NCI-H1092 (cell line): ENCODE measurements at regions not wholly inside any gene's neighbourhood (a gene's known extent, or its start where the extent isn't known, plus 50 kb on each side); places are given as distances from the start of the nearest gene placed in this dataset.

Source experiments
- DNase-seq: peaks from one replicate; lab custom pipeline; 2025; lab: John Stamatoyannopoulos, UW

GRCh38 chr2:57957238-57957637, 89.4 kb upstream of the VRK2 start:
- no peak for DNase-seq

DNA sequence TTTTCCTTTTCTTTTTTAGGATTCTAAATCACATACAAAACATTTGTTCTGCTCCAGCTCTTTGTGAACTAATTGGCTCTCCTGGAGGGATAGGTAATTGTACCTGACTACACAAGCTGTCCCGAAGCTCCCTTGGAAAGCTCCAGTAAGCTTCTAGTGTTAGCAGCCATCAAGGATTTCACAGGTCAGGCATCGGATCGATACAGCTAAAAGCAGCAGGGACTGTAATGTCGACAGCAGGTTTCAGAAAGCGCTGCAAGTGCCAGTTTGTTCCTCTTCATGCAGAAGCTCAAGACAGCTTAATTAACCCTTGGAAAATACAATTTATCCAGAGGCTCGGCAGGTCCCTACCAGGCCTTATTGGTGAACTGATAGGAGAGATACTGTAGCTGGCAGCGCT, 87.2 kb upstream of the VRK2 start:
- DNase-seq, result no peak

GRCh38 chr2:57962861-57963260, 83.7 kb upstream of the VRK2 start:
- DNase-seq, result no peak

DNA sequence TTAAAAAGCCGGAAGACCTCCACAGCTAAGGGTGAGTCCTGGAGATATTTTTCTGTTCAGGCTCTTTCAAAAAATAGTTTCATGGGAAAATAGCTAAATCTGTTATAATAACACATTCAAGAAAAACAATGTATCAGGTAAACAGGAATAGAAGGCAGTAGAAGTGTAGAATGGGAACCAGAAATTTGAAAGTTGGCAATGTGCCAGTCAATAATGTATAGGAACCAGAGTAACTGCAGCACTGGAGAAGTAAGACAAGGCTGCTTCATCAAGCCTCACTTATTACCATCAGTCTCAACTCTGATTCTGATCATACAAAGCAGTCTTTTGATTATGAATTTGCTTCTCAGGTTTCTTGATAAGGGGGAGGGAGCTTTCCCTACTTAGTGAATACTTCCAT, 81.4 kb upstream of the VRK2 start:
- no peak for DNase-seq

- no peak for DNase-seq
These were observed 80.6 kb upstream of the VRK2 start for GRCh38 chr2:57965961-57966360.

DNA sequence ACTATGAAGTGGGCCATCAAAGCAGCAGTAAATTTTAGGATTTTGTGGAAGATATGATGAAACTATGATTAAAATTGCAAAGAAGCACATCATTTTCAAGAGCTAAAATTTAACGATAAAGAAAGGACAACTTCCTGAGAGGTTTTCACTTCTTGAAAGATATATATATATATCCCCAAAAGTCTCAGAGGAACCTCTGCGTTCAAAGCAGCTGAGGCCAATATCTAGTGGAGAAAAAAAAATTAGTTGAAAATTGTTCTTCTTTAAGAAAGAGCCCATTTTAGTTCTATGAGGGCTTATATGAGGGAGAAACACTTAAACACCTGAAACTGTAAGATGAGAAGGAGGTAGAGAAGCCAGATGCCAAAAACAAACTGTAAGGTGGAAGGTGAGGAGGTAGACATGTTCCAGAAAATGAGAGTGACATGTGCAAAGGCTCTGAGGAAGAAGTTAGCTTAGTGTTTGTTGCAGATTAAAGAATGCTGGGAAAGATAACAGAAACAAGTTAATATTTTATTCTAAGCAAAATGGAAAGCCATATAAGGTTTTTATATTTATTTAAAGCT, 72.9 kb upstream of the VRK2 start:
- DNase-seq, result no peak

DNA sequence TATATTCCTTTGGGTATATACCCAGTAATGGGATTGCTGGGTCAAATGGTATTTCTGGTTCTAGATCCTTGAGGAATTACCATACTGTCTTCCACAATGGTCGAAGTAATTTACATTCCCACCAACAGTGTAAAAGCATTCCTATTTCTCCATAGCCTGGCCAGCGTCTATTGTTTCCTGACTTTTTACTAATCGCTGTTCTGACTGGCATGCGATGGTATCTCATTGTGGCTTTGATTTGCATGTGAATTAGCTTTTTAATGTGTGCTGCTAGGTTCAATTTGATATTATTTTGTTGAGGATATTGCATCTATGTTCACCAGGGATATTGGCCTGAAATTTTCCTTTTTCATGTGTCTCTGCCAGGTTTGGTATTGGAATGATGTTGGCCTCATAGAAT, 67.4 kb upstream of the VRK2 start:
- DNase-seq, result no peak

DNA sequence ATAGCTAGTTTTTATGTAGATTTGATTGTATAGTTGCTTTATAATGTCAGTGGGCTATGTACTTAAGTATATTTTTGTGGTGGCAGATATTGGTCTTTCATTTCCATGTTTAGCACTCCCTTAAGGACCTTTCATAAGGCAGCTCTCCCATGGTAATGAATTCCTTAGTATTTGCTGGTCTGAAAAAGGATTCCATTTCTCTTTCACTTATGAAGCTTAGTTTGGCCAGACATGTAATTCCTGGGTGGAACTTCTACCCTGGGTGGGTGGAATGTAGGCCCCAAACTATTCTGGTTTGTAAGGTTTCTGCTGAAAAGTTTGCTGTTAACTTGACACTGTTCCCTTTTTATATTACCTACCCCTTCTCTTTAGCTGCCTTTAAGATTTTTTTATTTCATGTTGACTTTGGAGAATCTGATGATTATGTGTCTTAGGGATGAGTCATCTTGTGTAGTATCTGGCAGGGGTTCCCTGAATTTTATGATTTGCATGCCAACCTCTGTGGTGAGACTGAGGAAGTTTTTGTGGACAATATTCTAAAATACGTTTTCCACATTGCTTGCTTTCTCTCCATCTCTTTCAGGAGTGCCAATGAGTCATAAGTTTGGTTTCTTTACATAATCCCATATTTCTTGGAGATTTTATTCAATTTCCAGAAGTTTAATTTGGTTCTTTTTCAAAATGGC, 65.4 kb upstream of the VRK2 start:
- no peak for DNase-seq

GRCh38 chr2:57987835-57988573, 58.6 kb upstream of the VRK2 start:
- DNase-seq, result no peak

GRCh38 chr2:57990118-57990725, 56.4 kb upstream of the VRK2 start:
- no peak for DNase-seq
